ENCODE measurements at regions not wholly inside any gene's neighbourhood (a gene's known extent, or its start where the extent isn't known, plus 50 kb on each side); places are given as distances from the start of the nearest gene placed in this dataset.
"Not testable (repeated sequence)": the region's sequence is repeated elsewhere in the genome, so short reads cannot be mapped to it uniquely, and the experiment has no call there.

DNA sequence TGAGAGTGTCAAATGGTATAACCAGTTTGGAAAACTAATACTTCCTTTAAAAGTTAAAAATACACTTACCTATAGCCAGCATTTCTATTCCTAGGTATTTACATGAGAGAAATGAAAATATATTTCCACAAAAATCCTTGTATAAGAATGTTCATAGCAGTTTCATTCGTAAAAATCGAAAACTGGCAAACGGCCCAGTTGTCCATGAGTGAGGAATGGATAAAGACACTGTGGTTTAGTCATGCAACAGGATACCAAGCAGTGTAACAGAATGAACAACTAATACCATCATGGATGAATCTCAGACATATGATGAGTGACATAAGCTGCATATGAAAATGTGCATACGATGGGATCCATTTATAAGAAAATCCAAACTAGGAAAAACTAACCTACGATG, 136.7 kb downstream of the MACROH2A1 start:
- no peak for DNase-seq (ENCODE audit: low spot score)
- in situ Hi-C loops (cut with MboI; ENCODE audit: low sequenced_read_pairs, unreplicated experiment): no loop called here
- TF ChIP-seq, protein P1, sequence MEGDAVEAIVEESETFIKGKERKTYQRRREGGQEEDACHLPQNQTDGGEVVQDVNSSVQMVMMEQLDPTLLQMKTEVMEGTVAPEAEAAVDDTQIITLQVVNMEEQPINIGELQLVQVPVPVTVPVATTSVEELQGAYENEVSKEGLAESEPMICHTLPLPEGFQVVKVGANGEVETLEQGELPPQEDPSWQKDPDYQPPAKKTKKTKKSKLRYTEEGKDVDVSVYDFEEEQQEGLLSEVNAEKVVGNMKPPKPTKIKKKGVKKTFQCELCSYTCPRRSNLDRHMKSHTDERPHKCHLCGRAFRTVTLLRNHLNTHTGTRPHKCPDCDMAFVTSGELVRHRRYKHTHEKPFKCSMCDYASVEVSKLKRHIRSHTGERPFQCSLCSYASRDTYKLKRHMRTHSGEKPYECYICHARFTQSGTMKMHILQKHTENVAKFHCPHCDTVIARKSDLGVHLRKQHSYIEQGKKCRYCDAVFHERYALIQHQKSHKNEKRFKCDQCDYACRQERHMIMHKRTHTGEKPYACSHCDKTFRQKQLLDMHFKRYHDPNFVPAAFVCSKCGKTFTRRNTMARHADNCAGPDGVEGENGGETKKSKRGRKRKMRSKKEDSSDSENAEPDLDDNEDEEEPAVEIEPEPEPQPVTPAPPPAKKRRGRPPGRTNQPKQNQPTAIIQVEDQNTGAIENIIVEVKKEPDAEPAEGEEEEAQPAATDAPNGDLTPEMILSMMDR (IDR thresholded peaks at IDR 0.05; ENCODE audit: borderline replicate concordance, control extremely low read depth, extremely low read depth, insufficient read depth, missing control alignments): no peak

DNA sequence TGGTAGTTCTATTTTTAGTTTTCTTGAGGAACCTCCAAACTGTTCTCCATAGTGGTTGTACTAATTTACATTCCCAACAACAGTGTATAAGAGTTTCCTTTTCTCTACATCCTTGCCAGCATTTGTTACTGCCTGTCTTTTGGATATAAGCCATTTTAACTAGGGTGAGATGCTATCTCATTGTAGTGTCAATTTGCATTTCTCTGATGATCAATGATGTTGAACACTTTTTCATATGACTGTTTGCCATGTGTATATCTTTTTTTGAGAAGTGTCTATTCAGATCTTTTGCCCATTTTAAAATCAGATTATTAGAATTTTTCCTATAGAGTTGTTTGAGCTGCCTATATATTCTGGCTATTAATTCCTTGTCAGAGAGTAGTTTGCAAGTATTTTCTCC, 138.9 kb downstream of the MACROH2A1 start:
- in situ Hi-C loops (cut with MboI; ENCODE audit: low sequenced_read_pairs, unreplicated experiment); DNase-seq (ENCODE audit: low spot score): not testable (repeated sequence)

DNA sequence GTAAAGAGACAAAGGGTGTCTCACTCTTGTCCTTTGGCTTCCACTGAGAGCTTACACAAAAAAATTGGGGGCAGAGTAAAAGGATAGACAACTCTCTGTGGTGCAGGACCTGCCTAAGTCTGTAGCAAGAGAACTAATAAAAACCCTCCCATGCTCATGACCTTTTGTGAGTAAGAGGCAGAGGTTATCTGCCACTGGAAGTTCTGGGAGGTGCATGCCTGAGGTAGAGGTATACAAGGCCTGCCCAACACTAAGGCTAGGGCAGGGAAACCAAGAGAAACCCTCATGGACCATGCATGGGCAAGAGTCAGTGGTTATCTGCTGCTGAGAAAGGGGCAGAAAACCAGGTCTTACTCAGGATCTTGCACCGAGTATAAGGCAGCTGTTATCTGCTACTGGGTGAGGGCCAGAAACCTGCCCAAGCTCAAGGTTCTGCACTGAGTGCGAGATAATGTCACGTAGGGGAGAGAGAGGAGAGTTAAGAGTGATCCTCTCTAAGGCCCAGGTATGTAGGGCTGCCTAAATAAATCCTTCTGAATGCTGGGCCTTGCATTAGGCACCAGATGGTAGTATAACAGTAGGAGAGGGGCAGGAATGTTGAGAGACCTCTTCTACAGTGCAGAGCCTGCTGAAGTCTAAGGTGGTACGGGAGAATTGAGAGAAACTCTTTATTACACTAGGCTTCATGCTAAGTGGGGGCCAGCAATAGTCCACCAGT, 143.4 kb downstream of the MACROH2A1 start:
- in situ Hi-C loops (cut with MboI; ENCODE audit: low sequenced_read_pairs, unreplicated experiment): no loop called here
- TF ChIP-seq, protein P1 (IDR thresholded peaks at IDR 0.05; ENCODE audit: borderline replicate concordance, control extremely low read depth, extremely low read depth, insufficient read depth, missing control alignments): no peak
- DNase-seq (ENCODE audit: low spot score): no peak

DNA sequence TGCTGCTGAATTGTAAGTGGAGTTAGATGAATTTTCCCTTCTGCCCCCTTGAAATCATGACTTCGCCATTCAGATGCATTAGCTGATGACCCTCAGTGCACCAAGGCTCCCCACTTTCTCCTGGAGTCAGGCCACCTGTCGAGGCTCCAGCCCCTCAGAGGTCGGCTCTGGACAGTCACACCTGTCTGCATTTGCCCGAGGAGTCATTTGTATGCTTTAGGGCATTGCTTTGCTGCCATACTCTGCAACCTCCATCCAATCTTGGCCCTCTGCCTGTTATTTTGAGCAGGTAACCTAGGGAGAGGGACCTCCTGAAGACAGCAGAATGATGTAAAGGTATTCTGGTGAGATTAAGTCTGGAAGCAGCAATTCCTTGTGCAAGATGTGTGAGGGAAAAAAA, 144.8 kb downstream of the MACROH2A1 start:
- in situ Hi-C loops (cut with MboI; ENCODE audit: low sequenced_read_pairs, unreplicated experiment): no loop called here
- TF ChIP-seq, protein P1 (IDR thresholded peaks at IDR 0.05; ENCODE audit: borderline replicate concordance, control extremely low read depth, extremely low read depth, insufficient read depth, missing control alignments): no peak
- DNase-seq (ENCODE audit: low spot score): no peak

DNA sequence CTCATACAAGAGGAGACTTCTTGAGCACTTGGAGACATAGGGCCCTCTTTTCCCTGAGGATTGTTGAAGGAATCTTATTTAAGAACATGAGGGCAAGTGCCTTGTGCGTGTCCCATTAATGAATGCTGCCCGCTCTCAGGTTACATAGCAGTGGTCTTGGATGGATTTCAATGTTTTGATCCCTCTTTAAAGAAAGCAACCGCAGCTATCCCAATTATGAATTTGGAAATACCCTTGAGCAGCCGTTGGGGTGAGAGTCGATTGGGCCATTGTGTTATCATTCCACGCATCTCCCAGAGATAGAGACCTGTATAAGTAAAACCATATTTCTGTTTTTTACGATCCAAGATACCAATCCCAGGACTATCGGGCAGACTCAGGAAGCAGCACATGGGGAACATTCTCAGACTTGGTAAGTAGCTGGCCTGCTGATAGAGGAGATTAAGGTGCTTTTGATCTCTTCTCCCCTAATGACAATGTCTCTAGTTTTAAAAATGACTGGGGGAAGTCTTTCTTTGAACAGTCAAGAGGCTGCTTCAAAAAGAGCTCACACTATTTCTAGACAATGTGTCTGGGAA, 145.3 kb downstream of the MACROH2A1 start:
- in situ Hi-C loops (cut with MboI; ENCODE audit: low sequenced_read_pairs, unreplicated experiment): no loop called here
- TF ChIP-seq, protein P1 (IDR thresholded peaks at IDR 0.05; ENCODE audit: borderline replicate concordance, control extremely low read depth, extremely low read depth, insufficient read depth, missing control alignments): no peak
- DNase-seq (ENCODE audit: low spot score): no peak

DNA sequence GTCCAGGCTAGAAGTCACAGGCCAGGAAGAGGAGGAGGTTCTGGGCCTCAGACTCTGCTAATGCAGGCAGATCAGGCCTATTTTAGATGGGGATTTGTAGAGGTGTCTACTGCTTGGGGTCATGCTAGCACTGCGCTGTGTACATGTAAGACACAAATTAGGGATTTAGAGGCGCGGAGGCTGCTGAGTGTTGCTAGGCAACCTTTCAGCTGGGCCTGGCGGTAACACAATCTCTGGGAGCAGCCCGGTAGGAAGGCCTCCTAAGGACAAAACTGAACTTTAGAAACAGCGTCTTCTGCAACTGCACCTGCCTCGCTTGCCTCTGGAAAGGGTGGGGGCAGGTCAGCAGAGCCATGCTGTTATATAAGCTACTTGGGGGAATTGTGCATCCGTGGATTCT, 147.9 kb downstream of the MACROH2A1 start:
- TF ChIP-seq, protein P1 (IDR thresholded peaks at IDR 0.05; ENCODE audit: borderline replicate concordance, control extremely low read depth, extremely low read depth, insufficient read depth, missing control alignments): no peak
- in situ Hi-C loops (cut with MboI; ENCODE audit: low sequenced_read_pairs, unreplicated experiment): no loop called here
- no peak for DNase-seq (ENCODE audit: low spot score)

DNA sequence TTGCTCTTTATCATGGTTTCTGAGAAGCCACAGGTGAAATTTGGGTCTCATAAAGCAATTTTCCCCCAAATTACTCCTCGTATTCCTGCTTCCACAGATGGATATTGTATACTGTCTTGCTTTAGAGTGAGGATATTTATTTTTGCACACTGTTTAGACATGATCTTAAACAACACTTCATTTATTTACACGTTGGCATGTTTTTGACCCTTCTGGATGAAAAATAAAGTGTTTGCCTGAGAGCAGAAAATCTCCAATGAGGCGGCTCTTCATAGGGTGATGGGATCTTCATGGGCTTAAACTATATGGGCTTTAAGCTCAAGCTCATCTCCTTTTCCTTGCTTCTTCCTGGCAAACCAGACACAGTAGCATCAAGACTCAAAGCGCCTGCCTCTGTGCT, 148.4 kb downstream of the MACROH2A1 start:
- in situ Hi-C loops (cut with MboI; ENCODE audit: low sequenced_read_pairs, unreplicated experiment): no loop called here
- TF ChIP-seq, protein P1 (IDR thresholded peaks at IDR 0.05; ENCODE audit: borderline replicate concordance, control extremely low read depth, extremely low read depth, insufficient read depth, missing control alignments): no peak
- no peak for DNase-seq (ENCODE audit: low spot score)
